HG03342 (cell line): ENCODE measurements at regions not wholly inside any gene's neighbourhood (a gene's known extent, or its start where the extent isn't known, plus 50 kb on each side); places are given as distances from the start of the nearest gene placed in this dataset.

ENCODE experiments used
- ATAC-seq: cut with Tn5 transposase; IDR thresholded peaks from one replicate; pipeline ENCODE4 v1.9.1; 2021; ENCODE audit warnings: mild to moderate bottlenecking, moderate library complexity; ENCODE audit not compliant: unreplicated experiment

DNA sequence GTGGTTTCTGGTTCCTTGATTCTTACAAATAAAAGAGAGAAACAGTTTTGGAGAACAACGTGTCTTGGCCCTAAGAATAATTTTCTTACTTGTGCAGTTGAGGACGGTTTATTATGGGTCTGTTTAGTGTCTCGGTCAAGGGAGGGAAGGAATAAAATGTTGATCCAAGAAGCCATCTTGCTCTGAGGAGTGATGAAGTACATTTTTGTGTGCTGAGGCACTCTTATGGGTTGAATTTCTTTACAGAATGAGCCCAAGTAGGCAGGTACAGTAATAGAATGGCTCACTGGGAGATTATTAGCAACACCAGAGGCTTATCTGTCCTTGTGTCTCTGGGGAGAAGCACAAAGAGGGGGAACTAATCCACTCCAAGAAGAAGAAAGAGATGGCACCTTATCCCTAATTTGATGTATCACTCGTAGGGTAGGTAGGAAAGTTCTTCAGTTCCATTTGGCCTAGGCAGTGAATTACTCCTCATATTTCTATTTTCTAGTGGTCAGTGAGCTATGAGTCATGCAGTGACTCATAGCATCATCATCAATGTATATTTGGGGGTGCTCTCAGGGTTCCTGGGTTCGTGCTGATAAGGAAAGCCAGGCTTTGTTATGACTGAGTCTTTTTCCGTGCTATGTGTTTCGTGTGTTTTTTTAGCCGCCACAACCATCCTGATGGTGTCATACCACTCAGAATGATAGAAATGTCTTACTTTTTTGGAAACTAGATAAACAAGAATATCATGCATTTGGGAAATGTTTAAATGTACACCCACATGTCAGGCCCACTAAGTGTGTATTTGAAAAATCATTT, 250.1 kb upstream of the CTAGE1 start:
- peak; percentile 75 for ATAC-seq

DNA sequence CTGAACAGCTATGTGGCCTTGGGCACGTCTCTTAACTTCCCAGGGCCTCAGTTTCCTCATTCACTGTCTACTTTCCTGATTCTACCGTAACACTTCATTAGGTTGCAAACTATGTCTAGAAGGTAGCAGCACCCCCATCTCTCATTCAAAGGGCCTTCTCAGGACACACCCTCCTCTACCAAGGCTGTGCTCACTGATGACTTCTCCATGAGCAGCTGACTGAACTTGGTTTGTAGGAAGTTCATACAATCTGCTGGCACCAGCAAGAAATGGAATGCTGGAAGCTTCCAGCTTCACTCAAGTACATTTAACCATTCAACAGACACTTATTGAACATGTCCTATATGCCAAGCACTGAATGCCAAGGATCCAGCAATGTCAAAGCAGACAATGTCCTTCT, 250.8 kb upstream of the CTAGE1 start:
- ATAC-seq, result no peak

DNA sequence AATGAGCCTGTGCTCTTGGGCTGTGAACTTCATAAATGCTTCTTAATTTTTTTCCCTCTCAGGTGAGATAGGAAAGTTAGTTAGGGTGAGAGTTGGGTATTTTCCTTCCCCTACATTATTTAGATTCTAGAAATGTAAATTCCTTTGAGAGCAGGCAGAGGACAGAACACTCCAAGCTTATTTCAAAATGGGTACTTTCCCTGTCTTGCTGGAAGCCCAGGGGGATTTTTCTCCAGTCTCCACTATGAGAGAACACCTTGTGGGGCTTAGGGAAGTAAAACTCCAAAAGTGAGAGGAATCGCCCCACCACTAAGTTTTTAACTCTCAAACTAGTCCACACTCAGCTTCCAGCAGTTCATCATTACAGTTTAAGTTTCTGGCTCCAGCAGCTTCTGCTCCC, 253.2 kb upstream of the CTAGE1 start:
- peak; percentile 43 for ATAC-seq

DNA sequence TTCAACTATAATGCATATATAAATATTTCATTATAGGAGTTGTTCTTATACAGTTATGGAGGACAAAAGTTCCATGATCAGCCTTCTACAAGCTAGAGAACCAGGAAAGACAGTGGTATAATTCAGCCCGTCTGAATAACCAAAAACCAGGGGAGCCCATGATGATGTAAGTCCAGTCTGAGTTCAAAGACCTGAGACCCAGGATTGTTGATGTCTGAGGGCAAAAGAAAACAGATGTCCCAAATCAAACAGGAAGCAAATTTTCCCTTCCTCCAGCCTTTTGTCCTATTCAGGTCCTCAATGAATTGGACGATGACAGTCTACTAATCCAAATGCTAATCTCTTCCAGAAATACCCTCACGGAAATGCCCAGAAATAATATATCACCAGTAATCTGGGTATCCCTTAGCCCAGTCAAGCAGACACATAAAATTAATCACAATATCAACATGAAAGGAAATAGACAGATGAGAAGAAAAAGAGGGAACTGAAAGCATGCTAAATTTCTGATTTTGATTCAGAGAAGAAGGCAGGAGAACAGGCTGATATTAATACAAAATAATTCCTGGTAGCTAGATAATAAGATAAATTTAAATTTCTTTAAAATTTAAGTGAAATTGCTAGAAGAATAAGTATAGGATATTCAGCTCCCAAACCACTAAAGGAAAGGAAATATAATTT, 255.6 kb upstream of the CTAGE1 start:
- no peak for ATAC-seq

DNA sequence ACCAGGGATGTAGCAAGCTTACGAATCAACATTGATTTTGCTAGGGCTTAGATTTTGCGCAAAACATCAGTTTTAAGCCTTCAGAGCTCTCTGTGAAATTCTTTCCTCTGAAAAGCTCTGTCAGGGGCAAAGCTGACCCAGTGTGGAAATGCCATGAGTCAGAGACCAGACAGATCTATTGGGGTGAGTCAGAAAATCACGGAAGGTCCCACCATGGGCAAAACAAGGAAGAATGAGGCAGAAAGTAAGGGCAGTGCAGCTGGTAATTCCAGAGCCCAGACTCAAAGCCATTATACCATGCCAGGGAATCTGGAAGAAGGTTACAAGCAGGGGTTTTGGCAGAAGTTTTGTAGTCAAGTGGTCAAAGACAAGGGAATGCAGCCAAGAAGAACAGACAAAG, 256.6 kb upstream of the CTAGE1 start:
- no peak for ATAC-seq

DNA sequence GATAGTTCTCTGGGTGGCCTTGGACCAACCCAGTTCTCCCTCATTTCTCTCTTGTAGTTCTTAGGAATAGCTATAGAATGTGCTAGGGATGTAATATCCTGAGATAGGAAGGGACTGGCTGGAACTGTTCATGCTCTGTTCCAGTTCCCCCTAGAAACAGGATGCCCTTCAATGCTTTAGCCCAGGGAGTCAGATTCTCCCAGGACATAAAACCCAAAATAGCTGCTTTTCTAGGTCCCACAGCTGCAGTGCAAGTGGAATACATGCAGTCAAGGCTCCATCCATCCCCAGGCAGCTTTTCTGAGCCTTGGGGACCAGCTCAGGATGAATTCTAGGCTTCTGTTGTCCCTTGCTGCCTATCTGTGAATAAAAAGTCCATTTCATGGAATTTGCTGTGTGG, 257.3 kb upstream of the CTAGE1 start:
- ATAC-seq, result no peak

DNA sequence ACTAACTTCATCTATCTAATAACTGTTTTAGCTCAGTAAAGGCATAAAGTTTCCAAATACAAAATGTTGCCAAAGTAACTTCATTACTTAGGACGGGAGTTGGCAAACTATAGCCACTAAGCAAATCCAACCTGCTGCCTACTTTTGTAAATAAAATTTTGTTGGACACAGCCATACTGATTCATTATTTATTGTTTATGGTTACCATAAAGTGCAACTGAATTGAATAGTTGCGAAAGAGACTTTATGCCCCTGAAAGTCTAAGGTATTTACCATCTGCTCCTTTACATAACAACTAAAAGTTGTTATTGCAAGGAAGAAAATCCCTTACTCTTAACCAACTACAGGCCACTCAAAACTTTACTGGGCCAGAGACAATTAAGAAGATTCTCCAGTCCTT, 256.7 kb upstream of the RBBP8 start:
- no peak for ATAC-seq

DNA sequence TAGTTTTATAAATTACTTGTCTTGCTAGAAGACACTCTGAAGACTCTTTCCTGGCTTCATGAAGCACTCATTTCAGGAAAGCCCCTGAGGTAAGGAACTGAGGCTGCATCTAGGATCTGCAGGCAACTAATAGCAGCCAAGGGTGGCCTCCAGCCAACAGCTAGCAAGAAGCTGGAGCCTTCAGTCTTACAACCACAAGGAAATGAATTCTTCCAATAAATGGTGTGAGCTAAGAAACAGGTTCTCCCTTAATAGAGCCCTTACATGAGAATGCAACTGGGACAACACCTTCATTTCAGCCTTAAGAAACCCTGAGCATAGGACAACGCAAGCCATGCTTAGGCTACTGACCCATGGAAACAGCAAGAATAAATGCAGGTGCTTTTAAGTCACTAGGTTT, 254.6 kb upstream of the RBBP8 start:
- no peak for ATAC-seq

DNA sequence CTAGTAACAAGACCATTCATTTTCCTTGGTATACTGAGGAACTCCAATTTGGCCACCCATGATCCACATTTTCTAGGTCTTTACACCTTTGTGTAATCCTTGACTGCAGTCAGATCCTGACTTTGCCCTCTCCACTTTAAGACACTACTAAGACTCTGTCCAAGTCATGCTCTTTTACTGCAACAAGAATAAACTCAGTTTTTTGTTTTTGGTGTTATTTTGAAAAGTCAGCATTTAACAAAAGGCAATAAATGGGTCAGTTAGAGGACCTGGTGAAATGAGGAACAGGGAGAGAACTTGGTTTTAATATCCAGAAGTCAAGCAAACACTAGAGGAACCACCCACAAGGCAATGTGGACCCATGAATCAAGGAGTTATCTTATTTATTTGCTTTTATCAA, 252.2 kb upstream of the RBBP8 start:
- no peak for ATAC-seq

DNA sequence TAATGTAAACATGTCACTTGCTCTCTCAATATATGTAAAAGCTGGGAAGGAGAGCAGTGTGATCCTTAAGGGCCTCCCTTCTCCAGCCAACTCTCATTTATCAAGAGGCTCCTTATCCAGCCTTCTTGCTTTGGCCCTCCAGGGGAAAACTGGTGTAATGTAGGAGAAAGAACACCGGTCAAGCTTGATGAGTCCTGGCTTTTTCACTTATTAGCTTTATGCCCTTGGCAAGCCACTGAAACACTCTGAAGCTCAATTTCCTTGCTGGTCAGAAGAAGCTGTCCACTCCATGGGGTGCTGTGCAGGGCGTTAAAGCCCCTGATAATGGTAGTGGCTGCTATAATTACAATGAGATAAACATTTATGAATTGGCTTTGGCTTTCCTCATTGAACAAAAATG, 251.2 kb upstream of the RBBP8 start:
- no peak for ATAC-seq

DNA sequence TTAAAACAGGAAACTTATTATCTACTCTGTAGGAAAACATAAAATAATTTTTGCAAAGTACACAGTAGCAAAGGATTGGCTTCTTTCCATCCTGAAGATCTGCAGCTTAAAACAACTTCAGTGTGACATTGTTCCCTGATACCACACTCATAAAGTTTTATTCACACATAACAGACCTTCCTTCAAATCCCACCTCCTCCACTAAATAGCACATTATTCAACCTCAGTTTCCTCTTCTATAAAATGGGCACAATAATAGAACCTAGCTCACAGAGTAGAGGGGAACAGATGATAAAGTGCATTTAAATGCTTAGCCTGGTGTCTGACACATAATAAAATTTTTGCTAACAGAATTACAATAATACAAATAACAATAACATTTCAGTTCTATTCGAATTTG, 250.4 kb upstream of the RBBP8 start:
- no peak for ATAC-seq

DNA sequence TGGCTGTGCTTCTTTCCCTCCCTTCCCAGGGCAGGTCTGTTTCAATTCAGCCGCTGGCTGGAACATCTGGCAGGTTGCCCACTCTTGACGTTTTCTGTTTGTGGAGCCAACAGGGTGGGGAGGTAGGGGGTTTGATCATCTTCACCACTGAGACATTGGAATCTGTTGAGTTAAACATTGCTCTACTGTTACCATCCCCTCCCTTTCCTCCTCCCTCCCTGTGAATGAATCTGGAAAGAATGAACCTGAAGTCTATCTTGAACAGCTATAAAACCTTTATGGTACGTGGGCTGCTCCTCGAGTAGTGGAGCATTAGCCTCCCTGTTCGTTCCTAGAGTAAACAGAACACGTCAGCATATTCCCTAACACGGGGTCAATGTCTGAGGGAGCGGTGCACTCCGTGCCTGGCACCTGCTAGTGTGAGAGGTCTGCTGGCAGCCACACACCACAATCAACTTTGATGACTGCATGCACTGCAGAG, 249.9 kb upstream of the RBBP8 start:
- ATAC-seq, result no peak

DNA sequence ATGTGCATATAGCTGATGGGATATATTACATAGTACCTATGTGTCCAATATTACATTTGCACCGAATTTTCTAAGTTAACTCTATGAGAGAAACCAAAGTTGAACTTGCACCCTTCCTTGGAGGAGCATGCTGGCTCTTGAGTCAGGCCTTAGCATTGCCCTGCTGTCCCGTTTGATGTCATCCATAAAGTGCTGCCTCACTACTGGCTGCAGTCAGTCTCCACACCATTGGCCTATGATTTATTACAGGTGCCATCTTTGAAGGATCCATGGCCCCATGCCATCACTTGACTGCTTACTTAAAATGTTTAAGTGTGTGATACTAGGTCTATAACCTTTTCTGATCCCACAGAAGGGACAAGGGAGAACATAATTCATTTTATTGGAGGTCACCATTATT, 249.3 kb upstream of the RBBP8 start:
- no peak for ATAC-seq

DNA sequence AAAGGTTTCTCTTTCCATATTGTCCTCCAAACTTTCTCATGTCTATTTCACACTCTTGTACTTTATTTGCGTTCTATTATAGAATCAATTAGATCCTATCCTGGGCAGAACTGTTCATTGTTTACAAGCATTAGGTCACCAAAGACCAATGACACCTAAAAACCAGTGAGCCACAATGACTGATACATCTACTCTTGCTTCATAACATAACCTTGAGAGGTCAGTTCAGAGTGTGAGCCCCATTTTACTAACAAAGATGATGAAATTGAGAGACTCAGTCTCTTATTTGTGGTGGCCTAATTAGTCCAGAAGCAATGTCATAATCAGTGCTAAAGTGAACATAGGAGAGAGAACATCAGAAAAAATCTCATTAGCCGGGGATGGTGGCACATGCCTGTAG, 248.9 kb upstream of the RBBP8 start:
- ATAC-seq, result no peak

DNA sequence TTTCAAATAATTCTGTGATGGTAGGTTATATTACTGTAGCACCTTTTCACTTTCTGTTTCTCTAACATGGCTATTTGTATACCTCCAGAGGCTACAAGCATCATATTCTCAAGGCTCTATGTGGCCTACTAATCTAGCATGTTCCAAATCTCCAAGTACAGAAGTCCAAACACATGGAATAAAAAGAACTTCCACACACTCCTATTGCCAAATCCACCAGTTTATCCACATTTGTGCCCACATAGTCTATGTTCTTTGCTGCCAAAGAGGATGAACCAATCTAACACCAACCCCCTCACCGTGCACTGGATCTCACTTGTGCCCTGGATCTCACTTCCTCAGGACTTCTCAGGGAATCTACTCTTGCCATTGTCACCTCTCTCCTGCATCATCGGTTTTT, 247.3 kb upstream of the RBBP8 start:
- no peak for ATAC-seq

DNA sequence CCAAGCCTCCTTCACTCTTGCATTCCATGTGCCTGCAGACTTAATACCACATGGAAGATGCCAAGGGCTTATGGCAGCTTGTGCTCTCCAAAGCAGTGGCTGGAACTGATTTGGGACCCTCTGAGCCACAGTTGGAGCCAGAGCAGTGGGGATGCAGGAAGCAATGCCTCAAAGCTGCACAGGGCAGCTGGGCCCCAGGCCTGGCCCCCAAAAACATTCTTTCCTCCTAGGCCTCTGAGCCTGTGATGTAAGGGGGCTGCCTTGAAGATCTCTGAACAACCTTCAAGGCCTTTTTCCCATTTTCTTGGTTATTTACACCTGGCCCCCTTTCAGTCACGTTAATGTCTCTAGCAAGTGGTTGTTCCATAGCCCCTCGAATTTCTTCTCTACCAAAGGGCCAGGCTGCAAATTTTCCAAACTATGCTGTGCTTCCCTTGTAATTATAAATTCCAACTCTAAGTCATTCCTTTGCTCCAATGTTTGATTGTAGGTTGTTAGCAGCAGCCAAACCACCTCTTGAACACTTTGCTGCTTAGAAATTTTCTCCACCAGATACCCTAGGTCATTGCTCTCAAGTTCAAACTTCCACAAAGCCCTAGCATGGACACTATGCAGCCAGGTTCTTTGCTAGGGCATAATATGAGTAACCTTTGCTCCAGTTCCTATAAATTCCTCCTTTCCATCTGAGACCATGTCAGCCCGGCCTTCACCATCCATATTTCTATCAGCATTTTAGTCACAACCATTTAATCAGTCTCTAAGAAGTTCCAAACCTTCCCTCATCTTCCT, 245.0 kb upstream of the RBBP8 start:
- no peak for ATAC-seq

DNA sequence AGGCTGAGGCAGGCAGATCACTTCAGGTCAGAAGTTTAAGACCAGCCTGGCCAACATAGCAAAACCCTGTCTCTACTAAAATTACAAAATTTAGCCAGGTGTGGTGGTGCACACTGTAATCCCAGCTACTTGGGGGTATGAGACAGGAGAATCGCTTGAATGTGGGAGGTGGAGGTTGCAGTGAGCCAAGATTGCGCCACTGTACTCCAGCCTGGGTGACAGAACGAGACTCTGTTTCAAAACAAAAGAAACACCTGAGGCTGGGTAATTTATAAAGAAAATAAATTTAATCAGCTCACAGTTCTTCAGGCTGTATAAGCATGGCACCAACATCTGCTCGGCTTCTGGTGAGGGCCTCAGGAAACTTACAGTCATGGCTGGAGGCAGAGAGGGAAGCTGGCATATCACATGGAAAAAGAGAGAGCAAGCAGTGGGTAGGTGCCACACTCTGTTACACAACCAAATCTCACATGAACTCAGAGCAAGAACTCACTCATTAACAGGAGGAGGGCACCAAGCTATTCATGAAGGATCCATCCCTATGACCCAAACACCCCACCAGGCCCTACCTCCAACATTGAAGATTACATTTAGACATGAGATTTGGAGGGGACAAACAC, 244.1 kb upstream of the RBBP8 start:
- no peak for ATAC-seq

DNA sequence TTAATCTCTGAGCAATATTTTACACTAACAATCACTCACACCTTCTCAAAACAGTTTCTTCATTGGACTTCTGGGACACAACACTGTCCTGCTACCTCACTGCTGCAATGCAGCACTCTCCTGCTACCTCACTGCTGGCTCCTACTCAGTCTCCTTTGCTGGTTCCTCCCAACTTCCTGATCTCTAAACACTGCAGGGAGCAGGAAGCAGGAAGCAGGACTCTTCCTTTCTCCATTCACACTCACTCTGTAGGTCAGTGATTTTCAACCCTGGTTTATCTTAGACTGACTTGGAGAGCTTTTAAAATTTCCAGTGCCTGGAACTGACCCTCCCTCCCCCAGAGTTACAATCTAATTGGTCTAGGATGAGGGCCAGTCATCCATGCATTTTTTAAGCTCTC, 243.4 kb upstream of the RBBP8 start:
- no peak for ATAC-seq

DNA sequence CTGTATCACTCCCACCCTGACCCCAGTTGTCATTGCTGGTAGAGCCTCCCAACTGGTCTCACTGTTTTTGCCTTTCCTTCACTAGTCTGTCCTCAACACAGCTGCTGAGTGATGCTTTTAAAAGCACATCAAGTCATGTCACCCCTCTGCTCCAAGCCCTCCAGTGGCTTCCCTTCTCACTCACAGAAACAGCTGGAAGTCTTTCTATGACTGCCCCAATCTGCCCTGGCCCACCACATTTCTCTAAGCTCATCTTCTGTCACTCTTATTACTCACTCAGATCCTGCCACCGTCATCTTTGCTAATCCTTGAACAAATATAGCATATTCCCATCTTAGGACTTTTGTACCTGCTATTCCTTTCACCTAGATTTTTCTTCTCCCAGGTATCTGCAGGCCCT, 242.6 kb upstream of the RBBP8 start:
- no peak for ATAC-seq

DNA sequence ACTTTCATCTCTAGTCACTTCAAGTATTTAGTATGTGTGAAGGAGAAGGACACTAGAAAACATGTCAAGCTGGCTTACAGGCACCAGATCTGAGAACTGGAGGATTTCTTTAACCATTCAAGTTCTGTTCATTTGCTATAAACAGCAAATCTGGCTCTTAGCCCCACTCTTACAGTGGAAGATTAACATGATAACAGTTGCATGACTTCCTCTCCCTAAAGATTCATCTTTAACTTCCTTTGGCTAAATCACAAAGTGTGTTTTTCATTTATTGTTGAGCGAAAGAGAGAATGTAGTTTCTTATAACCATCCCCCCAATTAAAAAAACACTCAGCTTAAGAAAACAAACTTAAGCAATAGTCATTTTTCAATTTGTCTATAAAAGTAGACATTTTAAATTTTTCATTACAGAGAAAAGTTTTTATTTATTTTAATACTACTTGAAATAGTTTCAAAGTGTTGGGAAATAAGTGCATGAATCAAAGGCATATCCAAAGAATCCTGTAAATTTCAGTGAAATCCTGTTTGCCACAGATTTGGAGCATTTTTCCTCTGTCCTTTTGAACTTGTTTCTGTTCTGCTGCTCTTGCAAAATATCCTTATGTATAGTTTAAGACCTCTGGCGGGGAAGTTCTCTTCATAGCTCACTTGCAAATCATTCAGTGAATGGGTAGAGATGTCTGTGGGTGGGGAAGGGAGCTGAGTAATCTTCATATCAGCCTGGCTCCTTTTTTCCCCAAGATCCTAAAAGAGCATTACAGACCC, 241.0 kb upstream of the RBBP8 start:
- no peak for ATAC-seq

DNA sequence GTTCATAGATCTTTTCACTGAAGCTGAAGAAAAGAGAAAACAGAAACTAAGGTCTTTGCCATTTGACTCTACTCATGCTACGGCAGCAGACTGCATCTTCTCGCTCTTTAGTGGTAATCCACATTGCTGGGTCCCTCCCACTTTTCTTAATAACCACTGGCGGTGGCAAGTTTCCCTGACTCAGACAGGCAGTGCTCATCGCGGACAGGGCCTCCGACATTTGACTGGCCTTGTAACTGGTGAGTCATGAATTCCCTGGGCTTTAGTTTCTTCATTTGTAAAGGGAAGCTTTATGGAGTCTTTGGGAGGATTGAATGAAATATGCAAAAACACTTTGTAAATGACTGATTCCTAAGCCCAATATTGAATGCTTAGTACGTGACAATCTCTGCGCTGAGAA, 238.2 kb upstream of the RBBP8 start:
- ATAC-seq, result no peak
